Neuronal stem cell (in vitro differentiated cells): ENCODE measurements at regions not wholly inside any gene's neighbourhood (a gene's known extent, or its start where the extent isn't known, plus 50 kb on each side); places are given as distances from the start of the nearest gene placed in this dataset.
"Not testable (repeated sequence)": the region's sequence is repeated elsewhere in the genome, so short reads cannot be mapped to it uniquely, and the experiment has no call there.

Experiments used
- DNase-seq: peaks from one replicate; pipeline ENCODE4 v3.0.0-alpha.2; 2013; ENCODE audit warnings: low spot score
- H2AFZ ChIP-seq: one replicate; pipeline ENCODE4 v1.6.1; 2013; ENCODE audit warnings: mild to moderate bottlenecking, low read length, inconsistent platforms
- H2AK5ac ChIP-seq: 2 replicates; pipeline ENCODE4 v1.6.1; 2013; ENCODE audit warnings: low read depth, mild to moderate bottlenecking, inconsistent platforms, low read length, moderate library complexity, mixed read lengths
- H2BK120ac ChIP-seq: 2 replicates; pipeline ENCODE4 v1.6.1; 2013; ENCODE audit warnings: low read depth, mild to moderate bottlenecking, inconsistent platforms, low read length, moderate library complexity, mixed read lengths
- H2BK12ac ChIP-seq: one replicate; pipeline ENCODE4 v1.6.1; 2013; ENCODE audit warnings: low read length, inconsistent platforms
- H2BK15ac ChIP-seq: 2 replicates; pipeline ENCODE4 v1.6.1; 2013; ENCODE audit warnings: mild to moderate bottlenecking, low read length, inconsistent platforms, mixed read lengths
- H2BK5ac ChIP-seq: one replicate; pipeline ENCODE4 v1.6.1; 2013; ENCODE audit warnings: inconsistent platforms, mild to moderate bottlenecking, low read length, moderate library complexity
- H3K14ac ChIP-seq: one replicate; pipeline ENCODE4 v1.6.1; 2013; ENCODE audit warnings: low read length, inconsistent platforms
- H3K18ac ChIP-seq: 2 replicates; pipeline ENCODE4 v1.6.1; 2013; ENCODE audit warnings: low read length, inconsistent platforms
- H3K23ac ChIP-seq: 2 replicates; pipeline ENCODE4 v1.6.1; 2013; ENCODE audit warnings: low read depth, mild to moderate bottlenecking, mixed read lengths, low read length, inconsistent platforms; ENCODE audit not compliant: poor library complexity
- H3K27ac ChIP-seq: replicated peaks from 3 replicates; pipeline ENCODE4 v1.5.1; 2013; ENCODE audit warnings: low read length, inconsistent platforms
- H3K27me3 ChIP-seq, 3 experiments: 2 replicates each; pipeline ENCODE4 v1.6.1; 2013; ENCODE audit warnings: low read length in 3 of 3, mild to moderate bottlenecking in 2 of 3, inconsistent platforms in 1 of 3, low read depth in 1 of 3, mixed read lengths in 1 of 3, moderate library complexity in 1 of 3; ENCODE audit not compliant: control insufficient read depth in 3 of 3, insufficient read depth in 3 of 3
- H3K36me3 ChIP-seq, 2 donors: replicated peaks in 1 of 2; 2 replicates each; pipeline ENCODE4 v1.6.1; 2013; ENCODE audit warnings: low read length in 2 of 2; ENCODE audit not compliant: control insufficient read depth in 2 of 2, insufficient read depth in 2 of 2
- H3K4ac ChIP-seq: 2 replicates; pipeline ENCODE4 v1.6.1; 2013; ENCODE audit warnings: inconsistent platforms, mild to moderate bottlenecking, low read length, moderate library complexity
- H3K4me1 ChIP-seq, 2 donors: 1 replicate in 1 of 2; 2 replicates in 1 of 2; pipeline ENCODE4 v1.6.1; 2013; ENCODE audit warnings: low read length in 2 of 2, low read depth in 1 of 2; ENCODE audit not compliant: control insufficient read depth in 2 of 2, insufficient read depth in 1 of 2
- H3K4me2 ChIP-seq: one replicate; pipeline ENCODE4 v1.6.1; 2013; ENCODE audit warnings: mild to moderate bottlenecking, low read length, inconsistent platforms; ENCODE audit not compliant: insufficient read depth, poor library complexity, severe bottlenecking
- H3K4me3 ChIP-seq, 2 donors: 2 replicates each; pipeline ENCODE4 v1.5.1; 2013; ENCODE audit warnings: low read length in 2 of 2, mild to moderate bottlenecking in 2 of 2, inconsistent platforms in 1 of 2, moderate library complexity in 1 of 2
- H3K79me1 ChIP-seq: one replicate; pipeline ENCODE4 v1.6.1; 2013; ENCODE audit warnings: low read depth, mild to moderate bottlenecking, inconsistent platforms, low read length, moderate library complexity
- H3K9ac ChIP-seq: one replicate; pipeline ENCODE4 v1.6.1; 2013; ENCODE audit warnings: mild to moderate bottlenecking, low read depth, low read length, inconsistent platforms; ENCODE audit not compliant: poor library complexity
- H3K9me3 ChIP-seq, 2 donors: replicated peaks in 1 of 2; 2 replicates each; pipeline versions ENCODE3 to v1.6.1; 2013; ENCODE audit warnings: low read length in 2 of 2, mild to moderate bottlenecking in 2 of 2, inconsistent platforms in 1 of 2, low read depth in 1 of 2, mixed read lengths in 1 of 2, moderate library complexity in 1 of 2; ENCODE audit not compliant: control insufficient read depth in 2 of 2, insufficient read depth in 1 of 2
- H4K8ac ChIP-seq: one replicate; pipeline ENCODE4 v1.6.1; 2013; ENCODE audit warnings: low read depth, mild to moderate bottlenecking, inconsistent platforms, low read length, moderate library complexity
- H4K91ac ChIP-seq: one replicate; pipeline ENCODE4 v1.6.1; 2013; ENCODE audit warnings: low read length, low read depth, mild to moderate bottlenecking, inconsistent platforms; ENCODE audit not compliant: poor library complexity
- WGBS, 2 donors: extraction: QIAGEN DNeasy Blood & Tissue Kit; methylation state at CpG; one replicate each; pipeline ENCODE4 v1.1.7; 2013; ENCODE audit warnings: missing lambda C conversion rate in 2 of 2, mixed read lengths in 1 of 2; ENCODE audit not compliant: insufficient read length in 2 of 2, insufficient replicate concordance in 1 of 2; ENCODE audit errors: extremely low coverage in 2 of 2; 5-methylcytosine and 5-hydroxymethylcytosine counted together

GRCh38 chrX:552496-552895, 78.1 kb upstream of the SHOX start:
- Histone ChIP-seq H3K4ac (no peak overlapping the region), H3K27me3 (no peaks in the 10 kb centered on the region), H2AK5ac (no peak overlapping the region), H3K79me1 (no peaks in the 10 kb centered on the region), H3K4me1 (no peaks in the 10 kb centered on the region), H2BK12ac (no peak overlapping the region), H3K14ac (no peak overlapping the region), H3K27ac (no peak overlapping the region), H2AFZ (no peak overlapping the region), H2BK120ac (no peak overlapping the region), H3K23ac (no peak overlapping the region), H3K9me3 (no peaks in the 10 kb centered on the region), H2BK5ac (no peak overlapping the region), H2BK15ac (no peak overlapping the region), H3K4me3 (no peak overlapping the region), H3K36me3 (no peaks in the 10 kb centered on the region), H3K4me2 (no peak overlapping the region), H4K8ac (no peak overlapping the region), H4K91ac (no peak overlapping the region), H3K9ac (no peak overlapping the region), H3K18ac (peak overlapping the region; percentile 36)
- WGBS, 2 donors = no CpG with 5 or more reads among the region's 17 CpGs
- no peak for DNase-seq

- Histone ChIP-seq H3K9me3 (no peaks in the 10 kb centered on the region), H2BK5ac (no peak overlapping the region), H4K91ac (no peak overlapping the region), H3K4me1 (no peaks in the 10 kb centered on the region), H3K27ac (no peak overlapping the region), H3K36me3 (no peaks in the 10 kb centered on the region), H3K9ac (no peak overlapping the region), H3K4me3 (no peak overlapping the region), H3K23ac (no peak overlapping the region), H2BK120ac (no peak overlapping the region), H3K79me1 (no peaks in the 10 kb centered on the region), H3K4ac (no peak overlapping the region), H2BK15ac (no peak overlapping the region), H2BK12ac (no peak overlapping the region), H3K4me2 (no peak overlapping the region), H3K14ac (no peak overlapping the region), H4K8ac (no peak overlapping the region), H2AK5ac (no peak overlapping the region), H3K18ac (peak overlapping the region; percentile 44), H2AFZ (no peak overlapping the region), H3K27me3 (no peaks in the 10 kb centered on the region)
- WGBS, 2 donors = no CpG with 5 or more reads among the region's 21 CpGs
- DNase-seq = no peak
Measured at GRCh38 chrX:554271-554670, 76.3 kb upstream of the SHOX start.

GRCh38 chrX:555725-556666, 74.6 kb upstream of the SHOX start:
- no peak for DNase-seq
- no peaks in the 10 kb centered on the region for H3K36me3 ChIP-seq
- H3K4me2 ChIP-seq = no peak overlapping the region
- H3K9ac ChIP-seq = no peak overlapping the region
- no peaks in the 10 kb centered on the region for H3K27me3 ChIP-seq
- no peak overlapping the region for H2BK15ac ChIP-seq
- H2AK5ac ChIP-seq = no peak overlapping the region
- H4K91ac ChIP-seq = no peak overlapping the region
- no peak overlapping the region for H3K4ac ChIP-seq
- no peak overlapping the region for H2BK120ac ChIP-seq
- no peaks in the 10 kb centered on the region for H3K79me1 ChIP-seq
- H2AFZ ChIP-seq = no peak overlapping the region
- H3K23ac ChIP-seq = no peak overlapping the region
- H2BK5ac ChIP-seq = no peak overlapping the region
- no peak overlapping the region for H2BK12ac ChIP-seq
- H4K8ac ChIP-seq = no peak overlapping the region
- no CpG with 5 or more reads among the region's 37 CpGs for WGBS, 2 donors
- peak overlapping the region; percentile 32 for H3K18ac ChIP-seq
- H3K14ac ChIP-seq = no peak overlapping the region
- no peak overlapping the region for H3K4me3 ChIP-seq
- no peaks in the 10 kb centered on the region for H3K9me3 ChIP-seq
- no peak overlapping the region for H3K27ac ChIP-seq
- no peaks in the 10 kb centered on the region for H3K4me1 ChIP-seq

- no CpG with 5 or more reads among the region's 21 CpGs for WGBS, 2 donors
- H2BK15ac ChIP-seq, DNase-seq, H4K91ac ChIP-seq, H3K27ac ChIP-seq, H3K9me3 ChIP-seq, H3K23ac ChIP-seq, H3K27me3 ChIP-seq, H2AFZ ChIP-seq, H3K4ac ChIP-seq, H3K4me3 ChIP-seq, H3K18ac ChIP-seq, H2BK12ac ChIP-seq, H3K4me2 ChIP-seq, H3K4me1 ChIP-seq, H3K9ac ChIP-seq, H3K79me1 ChIP-seq, H2BK5ac ChIP-seq, H2BK120ac ChIP-seq, H3K14ac ChIP-seq, H2AK5ac ChIP-seq, H3K36me3 ChIP-seq, H4K8ac ChIP-seq: not testable (repeated sequence)
Measured at GRCh38 chrX:557601-558000, 73.0 kb upstream of the SHOX start.
